Transverse colon (tissue), 4 donors: ENCODE measurements at regions not wholly inside any gene's neighbourhood (a gene's known extent, or its start where the extent isn't known, plus 50 kb on each side); places are given as distances from the start of the nearest gene placed in this dataset.

Source experiments
- DNase-seq: peaks from one replicate; pipeline ENCODE4 v3.0.0-alpha.2; 2019
- H3K27ac ChIP-seq, 4 donors: fragments of 200-600 bp; sonication (generic); 2 replicates each; pipeline ENCODE4 v1.5.1; 2016 to 2018; ENCODE audit warnings: inconsistent platforms in 4 of 4
- H3K27me3 ChIP-seq: fragments of 200-600 bp; sonication (generic); 2 replicates; pipeline ENCODE4 v1.5.1; 2017; ENCODE audit warnings: inconsistent platforms
- H3K36me3 ChIP-seq, 4 donors: fragments of 200-600 bp; sonication (generic); 2 replicates each; pipeline ENCODE4 v1.5.1; 2017 to 2019; ENCODE audit warnings: inconsistent platforms in 4 of 4
- H3K4me1 ChIP-seq, 4 donors: fragments of 200-600 bp; sonication (generic); 2 replicates each; pipeline ENCODE4 v1.5.1; 2017 to 2020; ENCODE audit warnings: inconsistent platforms in 4 of 4
- H3K4me3 ChIP-seq, 4 donors: fragments of 200-600 bp; sonication (generic); 1 replicate in 1 of 4; 2 replicates in 3 of 4; pipeline versions ENCODE4 v1.5.1 to v1.6.1; 2017 to 2019; ENCODE audit warnings: inconsistent platforms in 4 of 4
- H3K9me3 ChIP-seq, 2 donors: fragments of 200-600 bp; sonication (generic); 2 replicates each; pipeline ENCODE4 v1.5.1; 2017 to 2019; ENCODE audit warnings: inconsistent platforms in 2 of 2
- CTCF ChIP-seq, 5 experiments: fragments of 200-600 bp in 3 of 5; fragments of 450-650 bp in 2 of 5; sonication (generic) in 3 of 5; IDR thresholded peaks; 1 replicate in 2 of 5; 2 replicates in 3 of 5; pipeline ENCODE4 v1.5.1; 2016 to 2017; ENCODE audit warnings: antibody characterized with exemption in 5 of 5, inconsistent platforms in 3 of 5, mild to moderate bottlenecking in 2 of 5, moderate library complexity in 1 of 5
- EP300 ChIP-seq: sonication (generic); formaldehyde crosslinking; IDR thresholded peaks from one replicate; pipeline ENCODE4 v1.6.1; 2017; ENCODE audit warnings: antibody characterized with exemption, low read depth
- POLR2A ChIP-seq: fragments of 450-650 bp; IDR thresholded peaks from one replicate; pipeline ENCODE4 v1.6.1; 2016; ENCODE audit warnings: antibody characterized with exemption, mild to moderate bottlenecking, moderate library complexity
- POLR2AphosphoS5 ChIP-seq, 3 donors: sonication (generic); formaldehyde crosslinking; IDR thresholded peaks; one replicate each; pipeline ENCODE4 v1.6.1; 2016; ENCODE audit warnings: antibody characterized with exemption in 3 of 3
- WGBS, 2 donors: methylation state at CpG; one replicate each; pipeline ENCODE4 v1.1.5; 2018; ENCODE audit warnings: low coverage in 1 of 2; 5-methylcytosine and 5-hydroxymethylcytosine counted together
- in situ Hi-C, 4 donors: fragments of 200-750 bp; cut with MboI; loops; one replicate each; pipeline versions ENCODE4 v1.15.0 to v1.15.1; 2017; ENCODE audit warnings: low sequenced_read_pairs in 3 of 4, low pct_ligation_motif_present in 1 of 4, low pct_unique_long_range_greater_than_20kb in 1 of 4
- intact Hi-C: fragments of 100-400 bp; cut with DNase I; formaldehyde crosslinking; loops from one replicate; pipeline ENCODE4 v1.15.1; 2023; ENCODE audit warnings: low total_unique reads

- Histone ChIP-seq H3K4me3 (no peak overlapping the region), H3K27me3 (no peaks in the 10 kb centered on the region), H3K9me3 (no peaks in the 10 kb centered on the region), H3K4me1 (no peaks in the 10 kb centered on the region), H3K27ac (no peak overlapping the region), H3K36me3 (no peaks in the 10 kb centered on the region)
- TF ChIP-seq CTCF (IDR thresholded peaks at IDR 0.05) (no peak), POLR2AphosphoS5 (IDR thresholded peaks at IDR 0.05) (no peak), EP300 (no peak), POLR2A (no peak)
- DNase-seq, result no peak
- in situ Hi-C loops (no loop called here), intact Hi-C loops (no loop called here)
- WGBS, 2 donors, result 83% methylated on average over 9 of the region's 9 CpGs; no CpG with 5 or more reads in 1 of the 2 donors
Observed at GRCh38 chr3:127106456-127106855, 86.5 kb upstream of the PRR23E start.

GRCh38 chr3:127107002-127107401, 85.9 kb upstream of the PRR23E start:
- H3K36me3 ChIP-seq, result no peaks in the 10 kb centered on the region
- H3K9me3 ChIP-seq, result peaks cover 0 to 5% of the 10 kb centered on the region in 2 donors
- no peak for DNase-seq
- in situ Hi-C loops, result no loop called here
- no peaks in the 10 kb centered on the region for H3K4me1 ChIP-seq
- no peak overlapping the region for H3K4me3 ChIP-seq
- intact Hi-C loops, result no loop called here
- no peak overlapping the region for H3K27ac ChIP-seq
- WGBS, 2 donors, result 81 to 90% methylated on average over 2 to 9 of the region's 9 CpGs
- H3K27me3 ChIP-seq, result no peaks in the 10 kb centered on the region
- TF ChIP-seq CTCF (IDR thresholded peaks at IDR 0.05) (no peak), EP300 (no peak), POLR2A (no peak)

GRCh38 chr3:127107491-127108375, 85.2 kb upstream of the PRR23E start:
- in situ Hi-C loops, result no loop called here
- 83 to 87% methylated on average over 1 to 10 of the region's 10 CpGs for WGBS, 2 donors
- H3K9me3 ChIP-seq, result peaks cover 0 to 9% of the 10 kb centered on the region in 2 donors
- H3K27ac ChIP-seq, result no peak overlapping the region
- H3K4me1 ChIP-seq, result no peaks in the 10 kb centered on the region
- DNase-seq, result no peak
- no peak overlapping the region for H3K4me3 ChIP-seq
- intact Hi-C loops, result no loop called here
- H3K36me3 ChIP-seq, result no peaks in the 10 kb centered on the region
- no peaks in the 10 kb centered on the region for H3K27me3 ChIP-seq
- TF ChIP-seq POLR2A, result no peak
- no peak for TF ChIP-seq POLR2AphosphoS5 (IDR thresholded peaks at IDR 0.05)
- no peak for TF ChIP-seq EP300
- TF ChIP-seq CTCF (IDR thresholded peaks at IDR 0.05), result no peak

GRCh38 chr3:127108796-127109195, 84.1 kb upstream of the PRR23E start:
- Histone ChIP-seq H3K4me3 (no peak overlapping the region), H3K27me3 (no peaks in the 10 kb centered on the region), H3K4me1 (no peaks in the 10 kb centered on the region), H3K36me3 (no peaks in the 10 kb centered on the region), H3K9me3 (peaks cover 0 to 9% of the 10 kb centered on the region in 2 donors), H3K27ac (no peak overlapping the region)
- WGBS, 2 donors, result 100% methylated on average over 1 of the region's 1 CpG; no CpG with 5 or more reads in 1 of the 2 donors
- no peak for TF ChIP-seq CTCF (IDR thresholded peaks at IDR 0.05)
- TF ChIP-seq POLR2AphosphoS5 (IDR thresholded peaks at IDR 0.05), result no peak
- no peak for TF ChIP-seq POLR2A
- no peak for TF ChIP-seq EP300
- intact Hi-C loops (no loop called here), in situ Hi-C loops (no loop called here)
- DNase-seq, result no peak
